ENCODE measurements at regions not wholly inside any gene's neighbourhood (a gene's known extent, or its start where the extent isn't known, plus 50 kb on each side); places are given as distances from the start of the nearest gene placed in this dataset.

DNA sequence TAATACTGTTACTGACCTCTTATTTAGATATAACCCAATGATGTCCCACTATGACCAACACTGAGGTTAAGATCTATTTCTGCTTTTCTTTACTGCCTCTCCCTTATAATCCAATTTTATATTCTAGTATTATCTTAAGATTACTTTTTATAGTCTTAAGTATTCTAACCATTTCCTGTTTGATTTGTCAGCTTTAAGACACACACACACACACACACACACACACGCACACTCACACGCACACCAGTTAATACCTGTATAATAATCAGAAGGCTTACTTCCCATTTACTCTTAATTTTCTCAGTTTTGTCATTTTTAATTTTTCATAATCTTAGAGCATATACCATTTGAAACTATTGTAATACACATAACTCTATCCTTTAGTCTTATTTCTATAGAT is 226.0 kb upstream of the C11orf87 start (continued):
- TF ChIP-seq CHD7 (IDR thresholded peaks at IDR 0.05; ENCODE audit: insufficient replicate concordance, low read length) (no peak), TBP (IDR thresholded peaks at IDR 0.05; ENCODE audit: low read depth, low read length) (no peak), ZNF274 (IDR thresholded peaks at IDR 0.05; ENCODE audit: borderline replicate concordance, extremely low read depth, low read length) (no peak), SIX5 (IDR thresholded peaks at IDR 0.05; ENCODE audit: low read depth, low read length) (no peak), RBBP5 (IDR thresholded peaks at IDR 0.05; ENCODE audit: borderline replicate concordance, low read depth, low read length) (no peak)
